ENCODE measurements at regions not wholly inside any gene's neighbourhood (a gene's known extent, or its start where the extent isn't known, plus 50 kb on each side); places are given as distances from the start of the nearest gene placed in this dataset.

GRCh38 chr7:81577642-81578340 lies 192.1 kb downstream of the HGF start:
- no peaks in the 10 kb centered on the region for H3K79me2 ChIP-seq (ENCODE audit: insufficient read depth, low read depth)
- H4K20me1 ChIP-seq (ENCODE audit: insufficient read depth): no peaks in the 10 kb centered on the region
- TF ChIP-seq, protein P1, sequence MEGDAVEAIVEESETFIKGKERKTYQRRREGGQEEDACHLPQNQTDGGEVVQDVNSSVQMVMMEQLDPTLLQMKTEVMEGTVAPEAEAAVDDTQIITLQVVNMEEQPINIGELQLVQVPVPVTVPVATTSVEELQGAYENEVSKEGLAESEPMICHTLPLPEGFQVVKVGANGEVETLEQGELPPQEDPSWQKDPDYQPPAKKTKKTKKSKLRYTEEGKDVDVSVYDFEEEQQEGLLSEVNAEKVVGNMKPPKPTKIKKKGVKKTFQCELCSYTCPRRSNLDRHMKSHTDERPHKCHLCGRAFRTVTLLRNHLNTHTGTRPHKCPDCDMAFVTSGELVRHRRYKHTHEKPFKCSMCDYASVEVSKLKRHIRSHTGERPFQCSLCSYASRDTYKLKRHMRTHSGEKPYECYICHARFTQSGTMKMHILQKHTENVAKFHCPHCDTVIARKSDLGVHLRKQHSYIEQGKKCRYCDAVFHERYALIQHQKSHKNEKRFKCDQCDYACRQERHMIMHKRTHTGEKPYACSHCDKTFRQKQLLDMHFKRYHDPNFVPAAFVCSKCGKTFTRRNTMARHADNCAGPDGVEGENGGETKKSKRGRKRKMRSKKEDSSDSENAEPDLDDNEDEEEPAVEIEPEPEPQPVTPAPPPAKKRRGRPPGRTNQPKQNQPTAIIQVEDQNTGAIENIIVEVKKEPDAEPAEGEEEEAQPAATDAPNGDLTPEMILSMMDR (conservative IDR thresholded peaks at IDR 0.05; ENCODE audit: low read depth, low read length): no peak
- H3K36me3 ChIP-seq (ENCODE audit: insufficient read depth): no peaks in the 10 kb centered on the region
- H3K4me3 ChIP-seq (IDR thresholded peaks at IDR 0.05; ENCODE audit: insufficient read depth, low read depth, low read length): no peak overlapping the region
- H3K4me1 ChIP-seq (ENCODE audit: low read depth, poor library complexity, severe bottlenecking): no peaks in the 10 kb centered on the region
- H2AFZ ChIP-seq (ENCODE audit: low read depth): no peak overlapping the region
- no peaks in the 10 kb centered on the region for H3K27me3 ChIP-seq (ENCODE audit: insufficient read depth, low read depth)
- no peak overlapping the region for H3K27ac ChIP-seq
- H3K9ac ChIP-seq: no peak overlapping the region
- H3K4me2 ChIP-seq: no peak overlapping the region

GRCh38 chr7:81574723-81575326 lies 195.0 kb downstream of the HGF start:
- TF ChIP-seq, protein P1 (conservative IDR thresholded peaks at IDR 0.05; ENCODE audit: low read depth, low read length): no peak
- Histone ChIP-seq H3K36me3 (ENCODE audit: insufficient read depth) (no peaks in the 10 kb centered on the region), H3K27me3 (ENCODE audit: insufficient read depth, low read depth) (no peaks in the 10 kb centered on the region), H3K9ac (no peak overlapping the region), H3K4me1 (ENCODE audit: low read depth, poor library complexity, severe bottlenecking) (no peaks in the 10 kb centered on the region), H4K20me1 (ENCODE audit: insufficient read depth) (no peaks in the 10 kb centered on the region), H3K4me3 (IDR thresholded peaks at IDR 0.05; ENCODE audit: insufficient read depth, low read depth, low read length) (no peak overlapping the region), H3K79me2 (ENCODE audit: insufficient read depth, low read depth) (no peaks in the 10 kb centered on the region), H2AFZ (ENCODE audit: low read depth) (no peak overlapping the region), H3K4me2 (no peak overlapping the region), H3K27ac (no peak overlapping the region)

GRCh38 chr7:81573932-81574331 lies 195.9 kb downstream of the HGF start:
- H3K9ac ChIP-seq: no peak overlapping the region
- H3K27me3 ChIP-seq (ENCODE audit: insufficient read depth, low read depth): no peaks in the 10 kb centered on the region
- no peaks in the 10 kb centered on the region for H4K20me1 ChIP-seq (ENCODE audit: insufficient read depth)

DNA sequence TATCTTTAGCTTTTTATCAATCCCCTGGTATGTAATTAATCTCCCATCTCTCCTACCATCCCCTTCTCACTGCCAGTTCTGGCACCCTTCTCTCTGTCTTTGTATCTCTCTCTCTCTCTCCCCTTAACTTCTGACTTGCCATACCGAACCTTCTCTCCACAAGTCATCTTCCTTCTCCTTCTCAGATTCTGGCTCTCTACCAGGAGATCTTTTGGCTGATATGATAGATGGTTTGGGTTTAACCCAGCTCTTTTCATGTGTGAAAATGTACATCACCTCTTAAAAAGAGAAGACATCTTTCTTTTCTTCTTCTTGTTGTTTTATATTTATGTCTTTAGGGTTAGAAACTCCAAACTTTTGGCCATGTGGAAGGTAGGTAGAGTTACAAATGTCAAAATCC lies 196.7 kb downstream of the HGF start:
- TF ChIP-seq, protein P1 (conservative IDR thresholded peaks at IDR 0.05; ENCODE audit: low read depth, low read length): no peak
- Histone ChIP-seq H3K9ac (no peak overlapping the region), H3K4me2 (no peak overlapping the region), H2AFZ (ENCODE audit: low read depth) (0 out of 2 replicates have a peak overlapping the region, but pooled peaks have one; percentile 3), H3K27me3 (ENCODE audit: insufficient read depth, low read depth) (no peaks in the 10 kb centered on the region), H4K20me1 (ENCODE audit: insufficient read depth) (no peaks in the 10 kb centered on the region), H3K4me3 (IDR thresholded peaks at IDR 0.05; ENCODE audit: insufficient read depth, low read depth, low read length) (no peak overlapping the region), H3K36me3 (ENCODE audit: insufficient read depth) (no peaks in the 10 kb centered on the region), H3K79me2 (ENCODE audit: insufficient read depth, low read depth) (no peaks in the 10 kb centered on the region), H3K4me1 (ENCODE audit: low read depth, poor library complexity, severe bottlenecking) (no peaks in the 10 kb centered on the region), H3K27ac (no peak overlapping the region)

More at GRCh38 chr7:81573932-81574331, 195.9 kb downstream of the HGF start:
- Histone ChIP-seq H3K4me3 (IDR thresholded peaks at IDR 0.05; ENCODE audit: insufficient read depth, low read depth, low read length) (no peak overlapping the region), H3K4me1 (ENCODE audit: low read depth, poor library complexity, severe bottlenecking) (no peaks in the 10 kb centered on the region), H3K4me2 (no peak overlapping the region), H2AFZ (ENCODE audit: low read depth) (no peak overlapping the region), H3K27ac (no peak overlapping the region), H3K36me3 (ENCODE audit: insufficient read depth) (no peaks in the 10 kb centered on the region), H3K79me2 (ENCODE audit: insufficient read depth, low read depth) (no peaks in the 10 kb centered on the region)
- TF ChIP-seq, protein P1 (conservative IDR thresholded peaks at IDR 0.05; ENCODE audit: low read depth, low read length): no peak

All from KMS-11 (cell line).